ENCODE measurements at regions not wholly inside any gene's neighbourhood (a gene's known extent, or its start where the extent isn't known, plus 50 kb on each side); places are given as distances from the start of the nearest gene placed in this dataset.

DNA sequence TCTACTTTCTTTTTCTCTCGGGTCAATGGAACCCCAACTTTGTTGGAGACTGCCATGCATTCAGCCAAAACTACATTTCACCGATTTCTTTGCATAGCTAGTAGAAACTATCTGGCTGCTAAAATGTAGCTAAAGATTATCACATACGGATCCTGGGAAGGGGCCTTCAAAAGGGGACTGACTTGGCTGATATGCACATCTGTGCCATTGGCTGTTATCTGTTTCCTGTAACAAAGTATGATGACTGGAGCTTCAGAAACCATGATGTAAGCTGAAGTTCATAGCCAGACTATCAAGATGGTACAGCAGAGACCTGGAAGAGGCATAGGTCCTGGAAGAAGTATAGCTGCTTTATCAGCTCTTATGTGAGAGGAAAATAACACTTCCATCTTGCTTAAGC lies 179.1 kb downstream of the NSUN3 start (continued):
- TF ChIP-seq POLR2A (IDR thresholded peaks at IDR 0.05; ENCODE audit: borderline replicate concordance, extremely low read depth, insufficient read depth, insufficient read length) (no peak), CEBPB (IDR thresholded peaks at IDR 0.05; ENCODE audit: low read depth) (no peak), RAD21 (IDR thresholded peaks at IDR 0.05; ENCODE audit: low read depth) (no peak), ZNF274 (IDR thresholded peaks at IDR 0.05; ENCODE audit: low read depth, low read length) (no peak), TCF7L2 (IDR thresholded peaks at IDR 0.05; ENCODE audit: borderline replicate concordance, extremely low read depth, insufficient read depth, insufficient read length) (no peak), EGR1 (IDR thresholded peaks at IDR 0.05; ENCODE audit: low read depth) (no peak)
- TF ChIP-seq, protein P1, sequence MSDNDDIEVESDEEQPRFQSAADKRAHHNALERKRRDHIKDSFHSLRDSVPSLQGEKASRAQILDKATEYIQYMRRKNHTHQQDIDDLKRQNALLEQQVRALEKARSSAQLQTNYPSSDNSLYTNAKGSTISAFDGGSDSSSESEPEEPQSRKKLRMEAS (IDR thresholded peaks at IDR 0.05) = no peak

DNA sequence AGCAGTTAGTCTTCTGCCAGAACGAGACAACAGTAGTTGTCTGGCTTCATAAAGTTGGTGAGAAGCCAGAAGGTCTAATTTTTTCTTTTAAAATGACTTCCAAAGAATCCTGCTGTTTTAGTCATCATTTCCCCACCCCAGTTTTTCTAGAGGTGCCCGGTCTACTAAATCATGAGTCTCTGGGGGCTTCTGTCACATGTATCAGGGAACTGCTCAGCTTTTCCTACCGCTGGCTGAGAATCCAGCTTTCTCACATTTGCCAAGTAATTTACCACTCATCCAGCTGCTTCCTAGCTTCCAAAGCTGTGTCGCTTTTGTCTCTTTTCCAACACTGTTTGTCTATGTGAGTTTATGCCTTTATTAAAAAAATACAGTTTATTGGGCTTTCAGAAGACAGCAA lies 183.3 kb downstream of the NSUN3 start:
- Histone ChIP-seq H2AFZ (ENCODE audit: low read depth, low read length, poor library complexity, severe bottlenecking) (no peak overlapping the region), H3K27ac (ENCODE audit: low read depth, low read length) (no peak overlapping the region), H3K27me3 (ENCODE audit: insufficient read depth, low read length) (peaks cover 21% of the 10 kb centered on the region), H3K4me2 (ENCODE audit: low read length) (no peak overlapping the region), H3K4me1 (ENCODE audit: control insufficient read depth in 1 of 2, insufficient read depth in 2 of 2, low read length in 2 of 2) (no peaks in the 10 kb centered on the region), H4K20me1 (ENCODE audit: insufficient read depth) (no peaks in the 10 kb centered on the region), H3K4me3 (replicated peaks in 1 of 2; ENCODE audit: low read depth in 1 of 2, low read length in 2 of 2) (no peak overlapping the region), H3K9me2 (ENCODE audit: insufficient read depth) (no peaks in the 10 kb centered on the region), H3K36me3 (ENCODE audit: control insufficient read depth in 1 of 2, insufficient read depth in 2 of 2, low read length in 2 of 2) (no peaks in the 10 kb centered on the region), H3K9ac (ENCODE audit: low read length) (no peak overlapping the region), H3K9me3 (ENCODE audit: control insufficient read depth in 1 of 2, insufficient read depth in 1 of 2, low read depth in 1 of 2, low read length in 2 of 2) (no peaks in the 10 kb centered on the region), H3K79me2 (ENCODE audit: insufficient read depth, low read length) (no peaks in the 10 kb centered on the region)
- no peak for TF ChIP-seq JUND (IDR thresholded peaks at IDR 0.05)
- no peak for TF ChIP-seq FOSL1 (IDR thresholded peaks at IDR 0.05; ENCODE audit: low read depth)
- no peak for TF ChIP-seq TCF7L2 (IDR thresholded peaks at IDR 0.05; ENCODE audit: borderline replicate concordance, extremely low read depth, insufficient read depth, insufficient read length)
- TF ChIP-seq POLR2A (IDR thresholded peaks at IDR 0.05; ENCODE audit: borderline replicate concordance, extremely low read depth, insufficient read depth, insufficient read length) = no peak
- TF ChIP-seq POLR2AphosphoS5 (IDR thresholded peaks at IDR 0.05; ENCODE audit: low read depth, low read length) = no peak
- TF ChIP-seq, protein P2, sequence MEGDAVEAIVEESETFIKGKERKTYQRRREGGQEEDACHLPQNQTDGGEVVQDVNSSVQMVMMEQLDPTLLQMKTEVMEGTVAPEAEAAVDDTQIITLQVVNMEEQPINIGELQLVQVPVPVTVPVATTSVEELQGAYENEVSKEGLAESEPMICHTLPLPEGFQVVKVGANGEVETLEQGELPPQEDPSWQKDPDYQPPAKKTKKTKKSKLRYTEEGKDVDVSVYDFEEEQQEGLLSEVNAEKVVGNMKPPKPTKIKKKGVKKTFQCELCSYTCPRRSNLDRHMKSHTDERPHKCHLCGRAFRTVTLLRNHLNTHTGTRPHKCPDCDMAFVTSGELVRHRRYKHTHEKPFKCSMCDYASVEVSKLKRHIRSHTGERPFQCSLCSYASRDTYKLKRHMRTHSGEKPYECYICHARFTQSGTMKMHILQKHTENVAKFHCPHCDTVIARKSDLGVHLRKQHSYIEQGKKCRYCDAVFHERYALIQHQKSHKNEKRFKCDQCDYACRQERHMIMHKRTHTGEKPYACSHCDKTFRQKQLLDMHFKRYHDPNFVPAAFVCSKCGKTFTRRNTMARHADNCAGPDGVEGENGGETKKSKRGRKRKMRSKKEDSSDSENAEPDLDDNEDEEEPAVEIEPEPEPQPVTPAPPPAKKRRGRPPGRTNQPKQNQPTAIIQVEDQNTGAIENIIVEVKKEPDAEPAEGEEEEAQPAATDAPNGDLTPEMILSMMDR (IDR thresholded peaks at IDR 0.05 in 2 of 3, conservative IDR thresholded peaks at IDR 0.05 in 1 of 3; ENCODE audit: borderline replicate concordance in 1 of 3, insufficient read depth in 1 of 3, low read depth in 2 of 3, low read length in 2 of 3) = no peak
- no peak for TF ChIP-seq SIN3A (IDR thresholded peaks at IDR 0.05; ENCODE audit: low read depth)
- TF ChIP-seq RAD21 (IDR thresholded peaks at IDR 0.05; ENCODE audit: low read depth) = no peak
- TF ChIP-seq, protein P3, sequence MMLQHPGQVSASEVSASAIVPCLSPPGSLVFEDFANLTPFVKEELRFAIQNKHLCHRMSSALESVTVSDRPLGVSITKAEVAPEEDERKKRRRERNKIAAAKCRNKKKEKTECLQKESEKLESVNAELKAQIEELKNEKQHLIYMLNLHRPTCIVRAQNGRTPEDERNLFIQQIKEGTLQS (IDR thresholded peaks at IDR 0.05) = no peak
- TF ChIP-seq, protein P4, sequence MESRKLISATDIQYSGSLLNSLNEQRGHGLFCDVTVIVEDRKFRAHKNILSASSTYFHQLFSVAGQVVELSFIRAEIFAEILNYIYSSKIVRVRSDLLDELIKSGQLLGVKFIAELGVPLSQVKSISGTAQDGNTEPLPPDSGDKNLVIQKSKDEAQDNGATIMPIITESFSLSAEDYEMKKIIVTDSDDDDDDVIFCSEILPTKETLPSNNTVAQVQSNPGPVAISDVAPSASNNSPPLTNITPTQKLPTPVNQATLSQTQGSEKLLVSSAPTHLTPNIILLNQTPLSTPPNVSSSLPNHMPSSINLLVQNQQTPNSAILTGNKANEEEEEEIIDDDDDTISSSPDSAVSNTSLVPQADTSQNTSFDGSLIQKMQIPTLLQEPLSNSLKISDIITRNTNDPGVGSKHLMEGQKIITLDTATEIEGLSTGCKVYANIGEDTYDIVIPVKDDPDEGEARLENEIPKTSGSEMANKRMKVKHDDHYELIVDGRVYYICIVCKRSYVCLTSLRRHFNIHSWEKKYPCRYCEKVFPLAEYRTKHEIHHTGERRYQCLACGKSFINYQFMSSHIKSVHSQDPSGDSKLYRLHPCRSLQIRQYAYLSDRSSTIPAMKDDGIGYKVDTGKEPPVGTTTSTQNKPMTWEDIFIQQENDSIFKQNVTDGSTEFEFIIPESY (IDR thresholded peaks at IDR 0.05; ENCODE audit: extremely low read depth, insufficient replicate concordance, low read length) = no peak
- no peak for TF ChIP-seq EZH2 (IDR thresholded peaks at IDR 0.05)
- TF ChIP-seq, protein P1 (IDR thresholded peaks at IDR 0.05) = no peak
- no peak for TF ChIP-seq ELF1 (IDR thresholded peaks at IDR 0.05; ENCODE audit: borderline replicate concordance, low read depth)
- no TSS peak for BruUV-seq (replicated peaks)
- POLR2A ChIA-PET = no interaction called here
- CTCF ChIA-PET = no interaction called here
- RAD21 ChIA-PET (ENCODE audit: low non-redundant PET in 1 of 2, low total read pairs in 2 of 2, uncharacterized antibody in 2 of 2, unreplicated experiment in 2 of 2) = no interaction called here
- intact Hi-C loops (cut with micrococcal nuclease) = loop anchor here (5.0 kb wide), 1 partner anchor 41 kb away; no protein-coding TSS in a partner anchor
- DNase-seq (ENCODE audit: low read depth, low spot score) (no peak), ATAC-seq (no peak)
